ENCODE measurements at regions not wholly inside any gene's neighbourhood (a gene's known extent, or its start where the extent isn't known, plus 50 kb on each side); places are given as distances from the start of the nearest gene placed in this dataset.
"Not testable (repeated sequence)": the region's sequence is repeated elsewhere in the genome, so short reads cannot be mapped to it uniquely, and the experiment has no call there.

- not testable (repeated sequence) for TF ChIP-seq CTCF, POLR2A (IDR thresholded peaks at IDR 0.05)
Observed at GRCh38 chr2:91877658-91878210, 2993.5 kb upstream of the TEKT4 start.
